Cardiac septum (tissue), 1 donor: ENCODE measurements at regions not wholly inside any gene's neighbourhood (a gene's known extent, or its start where the extent isn't known, plus 50 kb on each side); places are given as distances from the start of the nearest gene placed in this dataset.
"Not testable (repeated sequence)": the region's sequence is repeated elsewhere in the genome, so short reads cannot be mapped to it uniquely, and the experiment has no call there.

Source experiments
- DNase-seq: peaks from one replicate; pipeline ENCODE4 v3.0.0-alpha.2; 2020; ENCODE audit warnings: low spot score
- intact Hi-C: fragments of 100-400 bp; cut with DNase I; formaldehyde crosslinking; loops from one replicate; pipeline ENCODE4 v1.14.0; 2022
- donor health status: DM: no; HTN: no; CAD: no.

- intact Hi-C loops, result no loop called here
- DNase-seq, result no peak
Observed at GRCh38 chr4:124121461-124121971, 591.0 kb downstream of the ANKRD50 start.

GRCh38 chr4:124123181-124123580 is 589.4 kb downstream of the ANKRD50 start:
- intact Hi-C loops, result no loop called here
- DNase-seq, result no peak

GRCh38 chr4:124123721-124124120 is 588.8 kb downstream of the ANKRD50 start:
- intact Hi-C loops, result no loop called here
- no peak for DNase-seq

GRCh38 chr4:124131324-124131723 is 581.2 kb downstream of the ANKRD50 start:
- intact Hi-C loops, result not testable (repeated sequence)

GRCh38 chr4:124132161-124132560 is 580.4 kb downstream of the ANKRD50 start:
- no peak for DNase-seq
- intact Hi-C loops, result no loop called here

More at GRCh38 chr4:124131324-124131723, 581.2 kb downstream of the ANKRD50 start:
- not testable (repeated sequence) for DNase-seq

GRCh38 chr4:124133753-124134152 is 578.8 kb downstream of the ANKRD50 start:
- DNase-seq, result no peak
- intact Hi-C loops, result no loop called here

GRCh38 chr4:124135409-124135813 is 577.1 kb downstream of the ANKRD50 start:
- no peak for DNase-seq
- intact Hi-C loops, result no loop called here

GRCh38 chr4:124139044-124139443 is 573.5 kb downstream of the ANKRD50 start:
- intact Hi-C loops, result no loop called here
- DNase-seq, result no peak

GRCh38 chr4:124143632-124144031 is 568.9 kb downstream of the ANKRD50 start:
- DNase-seq, result no peak
- intact Hi-C loops, result no loop called here

- intact Hi-C loops, result no loop called here
- no peak for DNase-seq
Observed at GRCh38 chr4:124144238-124144654, 568.3 kb downstream of the ANKRD50 start.

- DNase-seq, result no peak
- intact Hi-C loops, result no loop called here
Observed at GRCh38 chr4:124146068-124146467, 566.5 kb downstream of the ANKRD50 start.

GRCh38 chr4:124151031-124151430 is 561.5 kb downstream of the ANKRD50 start:
- intact Hi-C loops, result no loop called here
- DNase-seq, result no peak

- no peak for DNase-seq
- intact Hi-C loops, result no loop called here
Observed at GRCh38 chr4:124152132-124152531, 560.4 kb downstream of the ANKRD50 start.

GRCh38 chr4:124155239-124155638 is 557.3 kb downstream of the ANKRD50 start:
- DNase-seq, result no peak
- intact Hi-C loops, result no loop called here

GRCh38 chr4:124157396-124158083 is 555.0 kb downstream of the ANKRD50 start:
- intact Hi-C loops, result no loop called here
- DNase-seq, result no peak

- intact Hi-C loops, result no loop called here
- no peak for DNase-seq
Observed at GRCh38 chr4:124163401-124163800, 549.1 kb downstream of the ANKRD50 start.

- no peak for DNase-seq
- intact Hi-C loops, result no loop called here
Observed at GRCh38 chr4:124167602-124168001, 544.9 kb downstream of the ANKRD50 start.

- DNase-seq, intact Hi-C loops: not testable (repeated sequence)
Observed at GRCh38 chr4:124169524-124169923, 543.0 kb downstream of the ANKRD50 start.

GRCh38 chr4:124173912-124174311 is 538.6 kb downstream of the ANKRD50 start:
- intact Hi-C loops, result no loop called here
- no peak for DNase-seq

- DNase-seq, result no peak
- intact Hi-C loops, result no loop called here
Observed at GRCh38 chr4:124177647-124178425, 534.7 kb downstream of the ANKRD50 start.
